C4-2B (cell line): ENCODE measurements at regions not wholly inside any gene's neighbourhood (a gene's known extent, or its start where the extent isn't known, plus 50 kb on each side); places are given as distances from the start of the nearest gene placed in this dataset.

Experiments used
- H3K27ac ChIP-seq: fragments of 450-650 bp; 2 replicates; pipeline ENCODE4 v1.5.1; 2017
- CTCF ChIP-seq: fragments of 450-650 bp; conservative IDR thresholded peaks from 2 replicates; pipeline ENCODE4 v1.5.1; 2017; ENCODE audit warnings: mild to moderate bottlenecking
- ZFX ChIP-seq: fragments of 450-650 bp; IDR thresholded peaks from 2 replicates; pipeline ENCODE4 v1.6.1; 2017

GRCh38 chr20:24112360-24112759 is 123.8 kb upstream of the GGTLC1 start:
- H3K27ac ChIP-seq = no peak overlapping the region
- no peak for TF ChIP-seq ZFX
- TF ChIP-seq CTCF = no peak

- H3K27ac ChIP-seq = no peak overlapping the region
- TF ChIP-seq ZFX (no peak), CTCF (no peak)
Measured at GRCh38 chr20:24111858-24112257, 123.3 kb upstream of the GGTLC1 start.

GRCh38 chr20:24109537-24109936 is 121.0 kb upstream of the GGTLC1 start:
- no peak overlapping the region for H3K27ac ChIP-seq
- TF ChIP-seq CTCF (no peak), ZFX (no peak)

DNA sequence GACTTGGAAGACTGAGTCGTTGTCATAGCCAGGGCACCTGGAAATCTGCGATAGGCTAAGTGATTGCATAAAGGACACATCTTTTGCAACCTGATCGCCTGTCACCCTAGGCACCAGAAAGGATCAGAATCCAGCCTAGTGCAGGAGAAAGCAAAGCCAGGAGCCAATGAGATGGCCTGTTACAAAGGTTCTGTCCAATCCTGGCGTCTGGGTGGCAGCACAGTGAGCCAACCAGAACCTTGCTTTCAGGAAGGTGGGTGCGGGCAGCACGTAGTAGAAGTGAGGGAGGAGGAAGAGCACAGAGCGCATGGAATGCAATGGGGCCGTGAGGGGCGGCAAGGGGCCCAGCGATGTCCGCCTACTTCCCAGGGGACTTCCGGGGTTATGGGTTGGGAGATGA is 120.4 kb upstream of the GGTLC1 start:
- TF ChIP-seq CTCF (no peak), ZFX (no peak)
- no peak overlapping the region for H3K27ac ChIP-seq

- TF ChIP-seq ZFX (no peak), CTCF (no peak)
- H3K27ac ChIP-seq = no peak overlapping the region
Measured at GRCh38 chr20:24108581-24108980, 120.0 kb upstream of the GGTLC1 start.

- TF ChIP-seq CTCF (no peak), ZFX (no peak)
- H3K27ac ChIP-seq = no peak overlapping the region
Measured at GRCh38 chr20:24106801-24107445, 118.3 kb upstream of the GGTLC1 start.

DNA sequence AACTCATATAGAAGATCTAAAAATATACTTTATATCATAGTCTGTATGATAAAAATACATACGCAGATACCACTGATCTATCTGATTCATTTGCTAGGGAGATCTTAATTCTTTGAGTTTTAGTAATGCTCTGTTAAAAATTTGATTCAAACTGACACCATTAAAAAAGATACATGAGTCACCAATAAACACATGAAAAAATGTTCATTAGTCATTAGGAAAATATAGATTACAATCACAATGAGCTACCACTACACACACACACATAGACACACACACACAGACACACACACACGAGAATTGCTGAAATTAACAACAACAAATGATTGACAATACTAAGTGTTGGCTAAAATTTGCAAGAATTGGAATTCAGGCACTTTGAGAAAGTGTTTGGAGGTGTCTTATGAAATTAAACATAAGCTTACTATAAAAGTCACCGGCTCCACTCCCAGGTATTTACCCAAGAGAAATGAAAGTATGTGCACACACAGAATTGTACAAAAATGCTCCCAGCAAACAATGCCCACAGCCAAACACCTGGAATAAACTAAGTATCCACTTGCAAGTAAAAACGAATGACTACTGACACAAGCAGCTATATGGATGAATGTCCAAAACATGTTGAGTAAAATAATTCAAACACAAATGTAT is 117.7 kb upstream of the GGTLC1 start:
- TF ChIP-seq CTCF = no peak
- TF ChIP-seq ZFX = no peak
- H3K27ac ChIP-seq = no peak overlapping the region
